ENCODE measurements at regions not wholly inside any gene's neighbourhood (a gene's known extent, or its start where the extent isn't known, plus 50 kb on each side); places are given as distances from the start of the nearest gene placed in this dataset.

GRCh38 chr1:55282058-55282457 is 66.9 kb upstream of the USP24 start:
- POLR2A ChIA-PET, result no interaction called here
- no peak for DNase-seq
- CTCF ChIA-PET, result no interaction called here
- H3K4me1 Mint-ChIP-seq, result peaks cover 6% of the 10 kb centered on the region
- no peaks in the 10 kb centered on the region for H3K36me3 Mint-ChIP-seq (ENCODE audit: low read depth)
- peaks cover 8% of the 10 kb centered on the region for H3K27me3 Mint-ChIP-seq
- no peaks in the 10 kb centered on the region for H3K9me3 Mint-ChIP-seq
- H3K27ac Mint-ChIP-seq, result no peak overlapping the region
- H3K4me3 Mint-ChIP-seq, result no peak overlapping the region

- no peak overlapping the region for H3K27ac Mint-ChIP-seq
- ChIA-PET CTCF (interaction anchor here (1.1 to 1.8 kb wide), 3 partner anchors 20 to 137 kb away, joined by 3 to 5 read pairs (median 3); no protein-coding TSS in a partner anchor), POLR2A (no interaction called here)
- H3K9me3 Mint-ChIP-seq, result no peaks in the 10 kb centered on the region
- no peak overlapping the region for H3K4me3 Mint-ChIP-seq
- H3K27me3 Mint-ChIP-seq, result peaks cover 8% of the 10 kb centered on the region
- peaks cover 6% of the 10 kb centered on the region for H3K4me1 Mint-ChIP-seq
- H3K36me3 Mint-ChIP-seq (ENCODE audit: low read depth), result no peaks in the 10 kb centered on the region
- DNase-seq, result no peak
Observed at GRCh38 chr1:55280731-55281130, 65.6 kb upstream of the USP24 start.

DNA sequence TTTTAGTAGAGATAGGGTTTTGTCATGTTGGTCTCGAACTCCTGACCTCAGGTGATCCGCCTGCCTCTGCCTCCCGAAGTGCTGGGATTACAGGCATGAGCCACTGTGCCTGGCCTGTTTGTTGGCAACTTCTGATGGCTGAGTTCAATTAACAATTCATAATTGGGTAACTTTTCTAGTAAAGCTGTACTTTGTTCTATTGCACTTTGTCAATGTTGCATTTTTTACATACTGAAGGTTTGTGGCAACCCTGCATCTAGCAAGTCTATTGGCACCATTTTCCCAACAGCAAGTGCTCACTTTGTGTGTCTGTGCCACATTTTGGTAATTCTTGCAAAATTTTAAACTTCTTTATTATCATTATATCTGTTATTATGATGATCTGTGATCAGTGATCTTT is 64.5 kb upstream of the USP24 start:
- H3K4me1 Mint-ChIP-seq, result peaks cover 6% of the 10 kb centered on the region
- POLR2A ChIA-PET, result no interaction called here
- no peaks in the 10 kb centered on the region for H3K36me3 Mint-ChIP-seq (ENCODE audit: low read depth)
- peaks cover 8% of the 10 kb centered on the region for H3K27me3 Mint-ChIP-seq
- no peak overlapping the region for H3K27ac Mint-ChIP-seq
- CTCF ChIA-PET, result interaction anchor here (1.8 kb wide), 1 partner anchor 136 kb away, joined by 5 read pairs; no protein-coding TSS in a partner anchor
- no peak for DNase-seq
- H3K9me3 Mint-ChIP-seq, result no peaks in the 10 kb centered on the region
- H3K4me3 Mint-ChIP-seq, result no peak overlapping the region

DNA sequence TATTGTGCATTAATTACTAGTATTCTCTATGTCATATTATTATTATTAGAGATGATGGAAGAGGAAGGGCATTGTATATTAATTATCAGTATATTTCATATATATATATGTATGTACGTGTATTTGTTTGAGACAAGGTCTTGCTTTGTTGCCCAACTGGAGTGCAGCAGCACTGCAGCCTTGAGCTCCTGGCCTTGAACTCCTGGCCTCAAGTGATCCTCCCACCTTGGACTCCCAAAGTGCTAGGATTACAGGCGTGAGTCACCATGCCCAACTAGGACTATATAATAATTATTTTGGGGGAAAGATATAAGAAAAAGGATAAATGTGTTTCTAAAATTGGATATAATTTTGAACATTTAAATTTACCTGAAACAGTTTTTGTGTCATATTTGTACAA is 63.2 kb upstream of the USP24 start:
- Mint-ChIP-seq H3K9me3 (no peaks in the 10 kb centered on the region), H3K27me3 (peaks cover 8% of the 10 kb centered on the region), H3K27ac (no peak overlapping the region), H3K4me3 (no peak overlapping the region), H3K36me3 (ENCODE audit: low read depth) (no peaks in the 10 kb centered on the region), H3K4me1 (peaks cover 6% of the 10 kb centered on the region)
- ChIA-PET CTCF (interaction anchor here (0.6 to 1.4 kb wide), 5 partner anchors 13 to 1399 kb away, joined by 3 to 4 read pairs (median 4); no protein-coding TSS in a partner anchor), POLR2A (interaction anchor here (0.6 kb wide), 1 partner anchor 85 kb away, joined by 4 read pairs; no protein-coding TSS in a partner anchor)
- no peak for DNase-seq

- no peaks in the 10 kb centered on the region for H3K36me3 Mint-ChIP-seq (ENCODE audit: low read depth)
- CTCF ChIA-PET, result interaction anchor here (0.6 to 1.4 kb wide), 10 partner anchors 10 to 777 kb away, joined by 3 to 6 read pairs (median 4); no protein-coding TSS in a partner anchor
- peak; percentile 85 for DNase-seq
- peaks cover 8% of the 10 kb centered on the region for H3K27me3 Mint-ChIP-seq
- peaks cover 6% of the 10 kb centered on the region for H3K4me1 Mint-ChIP-seq
- H3K4me3 Mint-ChIP-seq, result no peak overlapping the region
- POLR2A ChIA-PET, result interaction anchor here (0.6 kb wide), 1 partner anchor 86 kb away, joined by 4 read pairs; no protein-coding TSS in a partner anchor
- H3K9me3 Mint-ChIP-seq, result no peaks in the 10 kb centered on the region
- no peak overlapping the region for H3K27ac Mint-ChIP-seq
Observed at GRCh38 chr1:55277377-55278130, 62.4 kb upstream of the USP24 start.

DNA sequence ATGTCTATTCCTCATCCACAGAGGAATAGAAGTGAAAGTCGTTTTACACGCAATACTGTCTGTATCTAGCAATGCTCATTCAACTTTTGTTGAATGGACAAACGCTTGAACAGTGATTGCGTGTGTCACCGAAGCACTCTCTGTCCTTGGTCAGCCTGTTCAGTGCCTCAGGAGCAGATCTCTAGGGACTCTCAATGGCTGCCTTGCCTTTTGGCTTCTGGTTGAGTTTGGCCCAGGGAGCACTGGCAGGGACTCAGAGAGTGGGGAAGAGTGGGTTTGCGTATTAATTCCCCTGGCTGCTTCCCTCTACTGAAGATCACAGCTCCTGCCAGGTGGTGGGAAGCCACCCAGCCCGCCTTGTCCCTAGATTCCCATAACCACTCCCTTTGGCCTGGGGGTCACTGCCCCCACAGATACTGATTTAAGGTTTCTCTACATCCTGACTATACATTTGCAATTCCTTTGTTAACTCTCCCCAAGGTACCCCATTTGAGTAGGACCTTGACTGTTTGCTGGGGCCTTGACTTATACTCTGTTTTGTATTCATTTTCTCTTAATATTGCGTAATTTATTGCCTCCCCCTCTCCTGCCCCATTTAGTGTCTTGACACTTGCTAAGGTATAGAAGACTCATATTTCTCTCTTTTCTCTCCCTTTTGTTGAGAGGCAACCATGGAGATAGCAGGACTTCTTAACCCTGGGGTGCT is 61.7 kb upstream of the USP24 start:
- H3K4me3 Mint-ChIP-seq, result no peak overlapping the region
- peaks cover 4% of the 10 kb centered on the region for H3K27me3 Mint-ChIP-seq
- H3K4me1 Mint-ChIP-seq, result peaks cover 6% of the 10 kb centered on the region
- ChIA-PET CTCF (interaction anchor here (0.6 to 1.4 kb wide), 8 partner anchors 11 to 178 kb away, joined by 3 to 6 read pairs (median 4); no protein-coding TSS in a partner anchor), POLR2A (no interaction called here)
- no peak overlapping the region for H3K27ac Mint-ChIP-seq
- H3K9me3 Mint-ChIP-seq, result no peaks in the 10 kb centered on the region
- no peak for DNase-seq
- H3K36me3 Mint-ChIP-seq (ENCODE audit: low read depth), result no peaks in the 10 kb centered on the region

GRCh38 chr1:55275941-55276341 is 60.8 kb upstream of the USP24 start:
- no peak overlapping the region for H3K27ac Mint-ChIP-seq
- H3K4me1 Mint-ChIP-seq, result peaks cover 6% of the 10 kb centered on the region
- POLR2A ChIA-PET, result no interaction called here
- no peaks in the 10 kb centered on the region for H3K27me3 Mint-ChIP-seq
- DNase-seq, result no peak
- H3K36me3 Mint-ChIP-seq (ENCODE audit: low read depth), result no peaks in the 10 kb centered on the region
- H3K4me3 Mint-ChIP-seq, result no peak overlapping the region
- H3K9me3 Mint-ChIP-seq, result no peaks in the 10 kb centered on the region
- CTCF ChIA-PET, result no interaction called here

DNA sequence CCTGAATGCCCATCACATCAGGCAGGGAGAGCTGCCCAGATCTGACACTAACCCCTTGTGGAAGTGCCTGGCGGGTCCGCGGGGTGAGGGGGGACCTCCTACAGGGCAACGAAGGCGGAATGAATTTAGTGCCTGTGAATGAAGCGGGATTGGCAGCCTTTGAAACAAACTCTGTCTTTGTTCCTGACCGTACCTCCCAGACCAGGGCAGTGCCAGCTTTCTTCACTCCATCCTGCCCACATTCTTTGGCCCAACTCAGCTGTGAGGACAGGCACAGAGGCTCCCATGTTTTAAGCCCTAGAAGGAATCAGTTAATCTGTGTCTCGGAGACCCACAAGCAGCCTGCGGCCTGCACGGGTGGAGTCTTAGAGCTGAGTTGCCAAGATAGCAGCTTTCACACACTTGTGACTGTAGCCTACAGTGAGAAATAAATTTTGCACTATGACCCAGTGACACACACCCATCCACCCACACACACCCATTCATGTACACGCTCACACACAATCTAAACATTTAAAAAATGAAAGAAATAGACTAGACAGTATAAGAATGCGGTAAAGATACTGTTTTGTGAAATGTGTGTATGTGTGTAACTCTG is 60.1 kb upstream of the USP24 start:
- DNase-seq, result no peak
- no peak overlapping the region for H3K27ac Mint-ChIP-seq
- ChIA-PET CTCF (no interaction called here), POLR2A (no interaction called here)
- H3K9me3 Mint-ChIP-seq, result no peaks in the 10 kb centered on the region
- H3K4me1 Mint-ChIP-seq, result peaks cover 6% of the 10 kb centered on the region
- no peaks in the 10 kb centered on the region for H3K36me3 Mint-ChIP-seq (ENCODE audit: low read depth)
- H3K4me3 Mint-ChIP-seq, result no peak overlapping the region
- peaks cover 2% of the 10 kb centered on the region for H3K27me3 Mint-ChIP-seq

- no peak overlapping the region for H3K27ac Mint-ChIP-seq
- CTCF ChIA-PET, result interaction anchor here (0.6 kb wide), 1 partner anchor 145 kb away, joined by 3 read pairs; no protein-coding TSS in a partner anchor
Observed at GRCh38 chr1:55272994-55273393, 57.8 kb upstream of the USP24 start.

More at GRCh38 chr1:55272994-55273393, 57.8 kb upstream of the USP24 start:
- Mint-ChIP-seq H3K27me3 (peaks cover 11% of the 10 kb centered on the region), H3K4me3 (no peak overlapping the region), H3K36me3 (ENCODE audit: low read depth) (no peaks in the 10 kb centered on the region), H3K4me1 (peaks cover 6% of the 10 kb centered on the region), H3K9me3 (no peaks in the 10 kb centered on the region)
- POLR2A ChIA-PET, result no interaction called here
- no peak for DNase-seq

Measured in activated CD4-positive, alpha-beta T cell treated with anti-CD3 and anti-CD28 coated beads, Interleukin-2, amount 10 ng/mL, durations not matched to agents 7 days and 5 days (primary cell).